ENCODE measurements at regions not wholly inside any gene's neighbourhood (a gene's known extent, or its start where the extent isn't known, plus 50 kb on each side); places are given as distances from the start of the nearest gene placed in this dataset.

DNA sequence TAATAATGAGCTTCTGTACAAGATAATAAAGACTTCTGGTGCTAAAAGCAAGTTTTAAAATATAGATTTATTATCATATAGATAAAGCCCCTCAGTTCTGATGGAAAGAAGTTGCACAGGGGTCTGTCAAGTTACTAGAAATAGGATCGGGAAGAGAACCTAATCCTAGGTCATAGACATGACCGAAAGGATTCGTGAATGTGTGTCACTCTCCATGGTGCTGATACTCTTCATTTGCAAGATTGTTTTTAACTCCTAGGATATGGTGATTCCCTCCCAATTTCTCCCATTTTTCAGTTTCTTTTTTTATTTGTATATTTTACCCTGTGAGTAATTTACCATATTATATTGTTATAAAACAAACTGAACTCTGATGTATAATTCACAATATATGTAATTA, 58.9 kb upstream of the CTNNA2 start:
- Histone ChIP-seq H3K4me3 (no peak overlapping the region), H3K27me3 (no peaks in the 10 kb centered on the region), H3K9me3 (no peaks in the 10 kb centered on the region), H3K36me3 (no peaks in the 10 kb centered on the region)
- no peak for DNase-seq

DNA sequence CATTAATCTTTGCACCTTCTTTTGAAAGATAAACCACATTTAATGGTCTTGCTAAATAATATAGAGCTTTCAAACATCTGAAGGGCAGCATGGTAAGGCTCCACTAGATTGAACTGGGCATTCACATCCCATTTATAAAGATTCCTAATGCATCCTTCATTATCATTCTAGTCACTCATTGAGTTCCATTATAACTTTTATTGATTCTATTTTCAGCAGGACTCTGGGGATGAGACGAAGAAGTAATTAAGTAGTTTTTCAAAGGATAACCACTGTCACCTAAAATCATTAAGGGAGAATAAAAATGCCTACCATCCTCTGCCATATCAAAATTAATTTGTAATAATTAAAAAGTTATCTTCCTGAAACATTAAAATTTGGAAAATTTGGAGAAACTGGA, 60.2 kb upstream of the CTNNA2 start:
- Histone ChIP-seq H3K27me3 (no peaks in the 10 kb centered on the region), H3K36me3 (no peaks in the 10 kb centered on the region), H3K9me3 (no peaks in the 10 kb centered on the region), H3K4me3 (no peak overlapping the region)
- DNase-seq = no peak

DNA sequence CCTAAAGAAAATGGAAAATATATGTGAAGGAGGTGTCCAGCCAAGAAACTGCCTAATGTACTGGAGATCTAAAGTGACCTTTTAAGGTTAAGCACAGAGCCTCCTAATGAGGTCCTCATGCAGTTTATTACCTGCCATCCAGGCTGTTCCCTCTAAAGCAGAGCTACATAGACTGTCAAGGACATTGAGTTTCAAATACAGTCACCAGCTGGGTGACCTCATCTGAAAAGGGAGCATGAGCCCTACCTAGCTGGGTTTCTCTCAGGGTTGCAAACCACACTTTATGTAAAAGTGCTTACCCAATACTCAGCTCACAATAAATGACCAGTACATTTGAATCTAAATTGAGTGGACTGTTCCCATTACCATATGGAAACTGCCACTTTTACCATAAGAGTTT, 65.4 kb upstream of the CTNNA2 start:
- no peak for DNase-seq
- Histone ChIP-seq H3K27me3 (no peaks in the 10 kb centered on the region), H3K4me3 (no peak overlapping the region), H3K36me3 (no peaks in the 10 kb centered on the region), H3K9me3 (no peaks in the 10 kb centered on the region)

DNA sequence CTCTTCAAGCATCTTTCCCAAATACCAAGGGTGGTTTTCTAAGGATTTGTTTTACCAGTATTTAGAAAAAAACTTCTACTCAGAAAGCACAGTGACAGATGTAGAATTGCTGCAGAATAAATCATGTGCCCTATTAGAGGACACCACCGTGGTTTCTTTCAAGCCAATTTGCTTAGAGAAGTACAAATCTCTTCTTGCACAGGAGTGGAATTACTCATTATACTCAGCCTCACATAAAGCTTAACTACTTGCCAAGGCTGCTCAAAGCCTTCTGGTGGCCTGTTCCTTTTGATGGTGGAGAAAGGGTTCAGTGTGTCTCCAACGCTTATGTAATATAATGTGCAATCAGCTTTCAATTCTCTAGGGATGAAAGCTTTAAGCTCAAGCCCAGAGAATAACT, 66.5 kb upstream of the CTNNA2 start:
- no peak for DNase-seq
- H3K36me3 ChIP-seq = no peaks in the 10 kb centered on the region
- H3K4me3 ChIP-seq = no peak overlapping the region
- H3K27me3 ChIP-seq = no peaks in the 10 kb centered on the region
- no peaks in the 10 kb centered on the region for H3K9me3 ChIP-seq

DNA sequence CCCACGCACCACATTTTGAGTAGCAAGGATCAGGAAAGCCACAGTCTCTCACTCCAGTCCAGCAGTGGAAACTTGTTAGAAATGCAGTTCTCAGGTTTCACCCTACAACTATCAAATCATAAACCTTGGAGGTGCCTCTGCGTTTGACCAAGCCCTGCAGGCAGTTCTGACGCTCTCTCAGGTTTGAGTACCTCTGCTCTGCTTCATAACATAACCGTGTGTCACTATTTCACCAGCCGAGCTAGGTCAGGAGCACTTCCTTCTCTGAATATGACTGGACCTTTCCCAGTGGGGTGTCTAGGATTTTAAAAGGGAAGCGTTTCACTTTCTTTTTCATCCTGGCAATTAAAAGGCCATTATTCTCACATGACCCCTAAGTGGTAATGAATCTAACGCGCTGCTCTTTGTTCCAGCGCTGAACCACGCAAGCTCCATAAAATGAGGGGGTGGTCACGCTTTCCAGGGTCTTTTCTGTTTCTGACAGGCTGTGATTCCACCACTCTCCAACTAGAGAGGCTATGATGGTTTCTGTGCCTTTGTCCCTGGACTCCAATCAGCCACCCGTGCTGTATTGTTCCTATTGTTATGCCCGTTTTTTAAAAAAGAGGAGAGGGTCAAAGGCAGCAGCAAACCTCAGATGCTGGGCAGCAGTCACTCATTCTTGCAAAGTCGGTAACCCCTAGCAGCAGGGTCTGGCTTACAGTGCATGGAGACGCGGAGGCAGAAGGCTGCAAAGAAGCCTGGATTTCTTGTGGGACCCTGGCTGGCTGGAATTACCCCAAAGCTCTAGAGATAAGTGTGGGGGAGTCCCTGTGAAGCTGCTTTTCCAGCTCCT, 75.2 kb upstream of the CTNNA2 start:
- H3K27me3 ChIP-seq = no peaks in the 10 kb centered on the region
- H3K4me3 ChIP-seq = no peak overlapping the region
- H3K9me3 ChIP-seq = no peaks in the 10 kb centered on the region
- no peaks in the 10 kb centered on the region for H3K36me3 ChIP-seq
- no peak for DNase-seq

DNA sequence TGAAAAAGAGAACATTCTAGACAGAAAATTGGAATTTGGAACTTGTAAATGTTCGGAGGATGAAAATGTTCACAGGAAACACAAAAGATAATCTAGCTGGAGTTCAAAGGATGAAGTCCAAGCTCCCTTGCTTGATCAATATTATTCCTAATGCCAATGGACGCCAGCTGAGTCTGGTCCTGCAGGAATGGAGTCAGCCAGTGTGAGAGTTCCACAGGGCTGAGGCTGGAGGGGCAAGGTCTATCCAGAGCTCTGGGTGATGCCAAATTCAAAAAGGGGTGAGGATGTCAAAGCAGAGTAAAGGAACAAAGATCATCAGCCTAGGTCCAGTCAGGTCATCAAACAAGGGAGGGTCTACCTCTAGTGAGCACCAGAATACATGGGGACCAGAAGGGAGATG, 78.5 kb upstream of the CTNNA2 start:
- no peaks in the 10 kb centered on the region for H3K36me3 ChIP-seq
- no peaks in the 10 kb centered on the region for H3K27me3 ChIP-seq
- H3K9me3 ChIP-seq = no peaks in the 10 kb centered on the region
- DNase-seq = no peak
- H3K4me3 ChIP-seq = no peak overlapping the region

DNA sequence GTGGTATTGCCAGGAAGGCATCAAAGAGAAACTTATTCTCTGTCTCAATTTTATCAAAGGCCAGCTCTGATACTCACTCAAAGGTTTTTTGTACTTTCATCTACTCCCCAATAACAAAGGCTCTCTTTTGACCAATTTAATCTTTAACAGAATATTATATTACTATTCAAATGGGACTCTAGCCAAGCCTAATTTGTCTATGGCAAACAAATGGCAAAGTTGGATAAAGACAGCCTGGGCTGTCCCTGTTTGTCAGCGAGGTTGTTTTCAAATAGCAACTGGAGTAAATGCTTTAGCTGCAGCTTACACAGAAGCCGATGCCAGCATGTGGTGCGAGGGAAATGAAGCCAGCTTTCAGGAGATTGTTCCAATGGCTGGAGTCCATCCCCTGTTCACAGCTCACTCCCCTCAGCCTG, 80.1 kb upstream of the CTNNA2 start:
- no peaks in the 10 kb centered on the region for H3K27me3 ChIP-seq
- DNase-seq = peak; percentile 0
- H3K36me3 ChIP-seq = no peaks in the 10 kb centered on the region
- no peaks in the 10 kb centered on the region for H3K9me3 ChIP-seq
- no peak overlapping the region for H3K4me3 ChIP-seq

DNA sequence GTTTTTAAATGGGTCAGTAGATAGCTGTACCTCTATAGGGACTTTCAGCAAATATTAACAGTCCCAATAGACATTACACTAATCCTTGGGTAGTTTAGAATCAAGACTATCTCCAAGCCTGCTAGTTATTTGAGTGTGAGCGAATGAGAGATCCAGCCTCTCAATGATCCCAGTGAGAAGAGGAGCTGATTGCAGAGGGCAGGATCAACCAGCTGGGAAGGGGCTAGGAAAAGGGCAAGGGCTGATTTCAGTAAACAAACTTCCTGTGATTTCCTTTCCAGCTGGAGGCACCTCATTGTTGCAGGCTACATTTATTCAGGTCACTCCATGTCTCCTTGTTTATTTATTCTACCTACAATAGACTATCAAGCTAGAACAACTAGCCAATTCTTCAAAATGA, 84.1 kb upstream of the CTNNA2 start:
- Histone ChIP-seq H3K27me3 (no peaks in the 10 kb centered on the region), H3K9me3 (no peaks in the 10 kb centered on the region), H3K36me3 (no peaks in the 10 kb centered on the region), H3K4me3 (no peak overlapping the region)
- DNase-seq = no peak

DNA sequence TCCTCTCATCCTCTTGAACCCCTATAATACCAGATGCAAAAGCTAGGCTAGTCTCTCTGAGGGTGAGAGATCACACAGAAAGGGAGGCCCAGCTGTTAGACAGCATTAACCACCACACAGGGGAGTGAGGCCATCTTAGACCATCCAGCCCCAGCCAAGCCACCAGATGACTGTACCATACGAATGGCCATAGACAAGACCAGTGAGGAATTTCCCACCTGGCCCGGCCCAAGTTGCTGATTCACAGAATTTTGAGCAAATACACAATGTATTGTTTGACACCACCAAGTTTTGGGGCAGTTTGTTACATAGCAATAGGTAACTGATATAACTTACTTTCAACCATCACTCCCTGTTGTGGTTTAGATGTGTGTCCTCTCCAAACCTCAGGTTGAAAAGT, 98.2 kb upstream of the CTNNA2 start:
- Histone ChIP-seq H3K27me3 (no peaks in the 10 kb centered on the region), H3K9me3 (no peaks in the 10 kb centered on the region), H3K4me3 (no peak overlapping the region), H3K36me3 (no peaks in the 10 kb centered on the region)
- no peak for DNase-seq

DNA sequence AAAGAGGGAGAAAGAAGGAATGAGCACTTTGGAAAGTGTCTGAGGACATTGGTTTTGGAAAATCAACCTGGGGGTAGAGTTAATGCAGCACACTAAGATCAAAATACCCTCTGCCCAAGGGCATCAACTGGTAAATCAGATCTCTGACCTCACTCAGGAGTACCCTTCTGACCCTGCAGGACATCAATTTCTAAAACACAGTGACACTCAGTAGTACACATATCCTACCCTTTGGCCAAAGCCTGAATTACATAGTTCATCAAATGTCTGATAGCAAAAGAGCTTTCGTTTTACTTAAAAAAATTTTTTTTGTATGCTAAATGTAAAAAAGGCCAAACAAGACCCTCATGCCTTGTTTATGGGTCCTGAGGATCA, 118.4 kb upstream of the CTNNA2 start:
- no peak for DNase-seq
- Histone ChIP-seq H3K27me3 (no peaks in the 10 kb centered on the region), H3K9me3 (no peaks in the 10 kb centered on the region), H3K4me3 (no peak overlapping the region), H3K36me3 (no peaks in the 10 kb centered on the region)

DNA sequence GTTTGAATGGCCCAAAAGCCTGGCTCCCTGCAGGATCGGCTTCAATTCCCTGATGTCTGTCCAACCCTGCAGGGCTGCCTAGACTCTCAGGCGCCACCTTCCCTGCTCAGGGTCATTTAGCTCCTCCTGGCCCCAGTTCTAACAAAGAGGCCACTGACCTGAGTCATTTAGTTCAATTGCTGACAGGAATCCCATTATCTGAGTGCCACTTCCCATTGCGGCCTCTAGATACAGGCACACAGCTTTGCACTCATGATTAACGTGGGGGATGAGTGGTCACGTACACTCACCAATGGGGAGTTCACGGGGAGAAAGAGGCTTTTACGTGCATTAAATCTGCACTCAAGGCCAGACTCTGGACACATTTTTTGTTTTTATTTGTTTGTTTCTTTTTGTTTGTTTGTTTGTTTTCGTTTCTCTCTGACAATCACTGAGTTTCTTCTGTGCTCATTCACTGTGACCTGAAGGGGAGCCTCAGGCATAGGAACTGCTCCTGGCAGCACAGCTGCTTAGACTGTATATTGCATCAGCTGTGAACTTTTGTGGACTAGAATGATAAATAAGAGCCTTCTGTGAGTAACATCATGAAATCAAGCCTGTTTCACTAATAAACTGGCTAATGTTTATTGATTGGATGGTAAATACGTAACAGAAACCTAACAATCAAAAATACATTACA, 118.9 kb upstream of the CTNNA2 start:
- peak; percentile 62 for DNase-seq
- no peaks in the 10 kb centered on the region for H3K36me3 ChIP-seq
- no peaks in the 10 kb centered on the region for H3K9me3 ChIP-seq
- H3K4me3 ChIP-seq = no peak overlapping the region
- no peaks in the 10 kb centered on the region for H3K27me3 ChIP-seq

DNA sequence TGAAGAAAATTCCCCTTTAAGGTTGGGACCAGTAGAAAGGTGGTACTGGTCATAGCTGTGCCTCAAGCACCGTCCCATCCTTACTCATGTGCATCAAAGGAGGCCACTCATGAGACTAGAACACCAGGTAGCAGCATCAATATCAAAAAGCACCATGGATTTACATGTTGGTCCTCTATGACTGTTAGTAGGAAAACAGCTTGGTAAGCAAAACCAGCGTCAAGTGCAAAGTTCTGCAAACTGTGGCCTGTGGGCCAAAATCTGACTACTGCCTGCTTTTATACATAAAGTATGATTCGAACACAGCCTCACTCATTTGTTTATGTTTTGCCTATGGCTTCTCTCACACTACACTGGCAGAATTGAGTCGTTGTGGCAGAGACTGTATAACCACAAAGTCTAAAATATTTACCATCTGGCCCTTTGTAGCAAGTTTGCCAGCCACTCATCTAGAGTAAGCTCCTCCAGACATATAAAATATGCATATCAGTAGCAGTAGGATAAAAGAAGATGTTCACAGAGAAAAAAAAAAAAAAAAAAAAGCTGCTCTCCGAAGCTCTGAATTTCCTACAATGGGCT, 119.7 kb upstream of the CTNNA2 start:
- no peaks in the 10 kb centered on the region for H3K27me3 ChIP-seq
- H3K4me3 ChIP-seq = no peak overlapping the region
- H3K9me3 ChIP-seq = no peaks in the 10 kb centered on the region
- peak; percentile 15 for DNase-seq
- H3K36me3 ChIP-seq = no peaks in the 10 kb centered on the region

DNA sequence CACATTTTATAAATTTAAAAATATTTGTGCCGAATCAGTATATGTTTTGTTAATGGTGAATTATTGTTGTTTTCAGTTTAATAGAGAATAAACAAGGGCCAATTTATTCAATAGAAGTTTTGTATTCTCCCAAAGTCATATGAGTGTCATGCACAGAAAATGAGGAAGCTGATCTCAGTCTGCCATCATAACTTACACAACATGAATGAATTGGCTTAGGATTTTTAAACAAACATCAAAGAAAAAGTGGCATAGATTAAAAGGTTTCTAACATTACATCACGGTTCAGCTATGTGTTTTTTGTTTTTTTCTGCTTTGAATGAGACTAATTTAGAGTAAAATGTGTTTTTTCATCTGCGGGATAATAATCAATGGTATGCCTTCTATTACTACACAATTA, 123.4 kb upstream of the CTNNA2 start:
- H3K4me3 ChIP-seq = no peak overlapping the region
- no peaks in the 10 kb centered on the region for H3K27me3 ChIP-seq
- H3K9me3 ChIP-seq = no peaks in the 10 kb centered on the region
- no peak for DNase-seq
- no peaks in the 10 kb centered on the region for H3K36me3 ChIP-seq

DNA sequence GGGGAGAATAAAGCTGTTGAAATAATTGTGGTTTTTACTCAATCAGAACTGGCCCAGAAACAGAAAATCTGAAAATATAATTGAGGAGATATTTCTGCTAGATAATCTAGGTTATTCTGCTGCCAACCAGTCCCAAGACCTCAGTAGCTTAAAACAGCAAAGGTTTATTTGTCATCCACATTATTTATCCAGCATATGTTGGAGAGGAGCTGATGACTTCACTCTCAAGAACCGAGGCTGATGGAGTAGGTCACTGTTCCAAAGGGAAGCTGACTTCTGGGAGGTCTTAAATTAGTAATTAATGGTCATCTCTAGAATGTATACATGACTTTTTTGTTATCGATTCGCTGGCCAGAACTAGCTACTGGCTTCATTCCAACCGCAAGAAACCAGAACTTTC, 124.8 kb upstream of the CTNNA2 start:
- H3K4me3 ChIP-seq = no peak overlapping the region
- no peaks in the 10 kb centered on the region for H3K27me3 ChIP-seq
- no peaks in the 10 kb centered on the region for H3K9me3 ChIP-seq
- no peaks in the 10 kb centered on the region for H3K36me3 ChIP-seq
- DNase-seq = no peak

DNA sequence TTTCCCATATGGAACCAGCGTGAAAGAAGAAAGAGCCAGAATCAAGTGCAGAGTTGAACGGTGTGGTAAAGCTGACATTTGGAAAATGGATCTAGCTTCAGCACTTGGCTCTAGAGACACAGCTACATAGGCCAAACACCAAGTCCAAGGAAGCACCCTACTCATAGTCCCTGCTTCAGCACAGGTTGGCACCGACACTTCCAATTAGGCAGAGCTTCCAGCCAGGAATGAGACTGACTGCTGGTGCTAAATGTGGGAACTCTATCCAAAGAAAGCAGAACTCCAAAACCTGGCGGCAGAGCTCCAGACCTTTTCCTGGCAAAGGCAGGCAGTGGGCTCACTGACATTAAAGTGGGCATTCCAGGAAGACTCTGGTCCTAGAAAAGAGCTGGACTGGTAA, 125.4 kb upstream of the CTNNA2 start:
- DNase-seq = peak; percentile 21
- H3K4me3 ChIP-seq = no peak overlapping the region
- H3K9me3 ChIP-seq = no peaks in the 10 kb centered on the region
- H3K36me3 ChIP-seq = no peaks in the 10 kb centered on the region
- H3K27me3 ChIP-seq = no peaks in the 10 kb centered on the region

DNA sequence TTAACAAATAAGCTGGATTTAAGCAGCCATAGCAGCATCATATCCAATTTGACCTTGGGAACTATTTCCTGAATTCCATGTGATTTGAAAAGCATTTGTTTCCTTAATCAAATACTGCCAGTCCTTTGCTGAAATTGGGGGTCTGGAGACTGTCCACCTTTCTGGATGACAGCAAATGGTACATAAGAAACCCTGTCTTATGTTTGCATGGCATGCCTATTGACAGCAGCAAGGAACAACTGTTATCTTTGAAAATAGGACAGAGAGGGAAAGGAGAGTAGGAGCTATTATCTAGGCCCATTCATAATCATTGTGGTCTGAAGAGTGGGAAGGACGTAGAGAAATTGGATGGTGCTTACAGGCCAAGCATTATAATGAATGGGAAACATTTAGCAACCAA, 129.2 kb upstream of the CTNNA2 start:
- no peaks in the 10 kb centered on the region for H3K36me3 ChIP-seq
- no peak overlapping the region for H3K4me3 ChIP-seq
- H3K27me3 ChIP-seq = no peaks in the 10 kb centered on the region
- no peaks in the 10 kb centered on the region for H3K9me3 ChIP-seq
- no peak for DNase-seq

DNA sequence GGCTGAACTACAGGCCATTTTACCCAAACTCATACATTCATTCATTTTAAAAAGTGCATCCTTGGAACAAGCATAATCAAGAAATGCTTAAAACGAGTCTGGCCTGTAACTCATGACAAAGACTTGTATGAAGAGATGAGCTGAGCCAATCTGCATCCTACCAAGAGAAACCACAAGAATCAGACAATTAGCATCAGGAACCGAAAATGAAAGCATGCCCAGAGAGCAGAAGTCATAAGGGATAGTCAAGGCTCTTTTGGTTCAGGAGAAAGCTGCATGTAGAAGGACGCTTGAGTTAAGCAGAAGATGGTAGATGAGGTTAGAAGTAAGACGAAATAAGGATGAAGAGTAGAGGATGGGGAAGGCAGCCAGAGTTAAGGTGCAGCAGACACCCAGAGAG, 137.0 kb upstream of the CTNNA2 start:
- Histone ChIP-seq H3K4me3 (no peak overlapping the region), H3K36me3 (no peaks in the 10 kb centered on the region), H3K9me3 (no peaks in the 10 kb centered on the region), H3K27me3 (no peaks in the 10 kb centered on the region)
- no peak for DNase-seq

Measured in MG63 (cell line).